ENCODE measurements at regions not wholly inside any gene's neighbourhood (a gene's known extent, or its start where the extent isn't known, plus 50 kb on each side); places are given as distances from the start of the nearest gene placed in this dataset.

DNA sequence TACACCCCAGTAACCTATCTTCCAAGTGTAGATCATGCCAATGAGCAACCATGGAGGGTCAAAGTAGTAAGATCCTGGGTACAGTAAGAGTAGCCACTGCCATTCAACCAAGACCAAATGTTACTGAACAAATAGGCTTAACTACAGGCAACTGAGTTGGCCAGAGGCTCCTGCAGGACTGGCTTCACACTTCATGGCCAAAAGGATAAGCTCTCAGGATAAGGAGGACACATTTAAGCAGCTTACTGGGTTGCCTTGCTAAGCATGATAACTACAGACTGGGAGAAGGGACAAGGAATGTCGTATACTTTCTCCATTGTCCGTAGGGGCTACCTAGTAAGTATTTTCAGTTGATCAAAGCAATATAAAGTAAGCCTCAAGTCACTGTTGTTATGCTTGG, 174.7 kb downstream of the INO80D start:
- no peak for DNase-seq (ENCODE audit: low read depth)
- TF ChIP-seq, protein P1, sequence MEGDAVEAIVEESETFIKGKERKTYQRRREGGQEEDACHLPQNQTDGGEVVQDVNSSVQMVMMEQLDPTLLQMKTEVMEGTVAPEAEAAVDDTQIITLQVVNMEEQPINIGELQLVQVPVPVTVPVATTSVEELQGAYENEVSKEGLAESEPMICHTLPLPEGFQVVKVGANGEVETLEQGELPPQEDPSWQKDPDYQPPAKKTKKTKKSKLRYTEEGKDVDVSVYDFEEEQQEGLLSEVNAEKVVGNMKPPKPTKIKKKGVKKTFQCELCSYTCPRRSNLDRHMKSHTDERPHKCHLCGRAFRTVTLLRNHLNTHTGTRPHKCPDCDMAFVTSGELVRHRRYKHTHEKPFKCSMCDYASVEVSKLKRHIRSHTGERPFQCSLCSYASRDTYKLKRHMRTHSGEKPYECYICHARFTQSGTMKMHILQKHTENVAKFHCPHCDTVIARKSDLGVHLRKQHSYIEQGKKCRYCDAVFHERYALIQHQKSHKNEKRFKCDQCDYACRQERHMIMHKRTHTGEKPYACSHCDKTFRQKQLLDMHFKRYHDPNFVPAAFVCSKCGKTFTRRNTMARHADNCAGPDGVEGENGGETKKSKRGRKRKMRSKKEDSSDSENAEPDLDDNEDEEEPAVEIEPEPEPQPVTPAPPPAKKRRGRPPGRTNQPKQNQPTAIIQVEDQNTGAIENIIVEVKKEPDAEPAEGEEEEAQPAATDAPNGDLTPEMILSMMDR (IDR thresholded peaks at IDR 0.05; ENCODE audit: control insufficient read depth, insufficient read depth, low read depth, low read length, missing control alignments), result no peak
- no peak overlapping the region for H3K4me3 ChIP-seq (ENCODE audit: control insufficient read depth, low read depth, low read length)

DNA sequence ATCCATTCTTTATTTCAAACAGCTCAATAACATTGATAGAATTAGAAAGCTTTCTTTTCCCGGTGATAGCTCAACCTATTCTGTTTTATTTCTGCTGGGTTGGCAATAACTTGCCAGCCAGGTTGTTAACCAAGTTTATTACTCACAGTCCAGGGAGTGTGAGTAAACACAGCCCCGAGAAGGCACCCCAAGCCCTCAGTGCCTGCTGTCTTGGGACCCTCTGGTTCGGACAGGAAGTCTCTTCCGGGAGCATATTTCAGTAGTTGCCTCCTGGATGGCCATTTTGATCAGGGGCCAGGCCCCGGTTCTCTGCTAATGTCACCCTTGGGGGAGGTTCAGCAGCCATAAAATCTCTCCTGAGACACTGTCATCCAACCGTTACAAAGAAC, 176.8 kb downstream of the INO80D start:
- TF ChIP-seq, protein P1 (IDR thresholded peaks at IDR 0.05; ENCODE audit: control insufficient read depth, insufficient read depth, low read depth, low read length, missing control alignments), result no peak
- H3K4me3 ChIP-seq (ENCODE audit: control insufficient read depth, low read depth, low read length), result no peak overlapping the region
- no peak for DNase-seq (ENCODE audit: low read depth)

DNA sequence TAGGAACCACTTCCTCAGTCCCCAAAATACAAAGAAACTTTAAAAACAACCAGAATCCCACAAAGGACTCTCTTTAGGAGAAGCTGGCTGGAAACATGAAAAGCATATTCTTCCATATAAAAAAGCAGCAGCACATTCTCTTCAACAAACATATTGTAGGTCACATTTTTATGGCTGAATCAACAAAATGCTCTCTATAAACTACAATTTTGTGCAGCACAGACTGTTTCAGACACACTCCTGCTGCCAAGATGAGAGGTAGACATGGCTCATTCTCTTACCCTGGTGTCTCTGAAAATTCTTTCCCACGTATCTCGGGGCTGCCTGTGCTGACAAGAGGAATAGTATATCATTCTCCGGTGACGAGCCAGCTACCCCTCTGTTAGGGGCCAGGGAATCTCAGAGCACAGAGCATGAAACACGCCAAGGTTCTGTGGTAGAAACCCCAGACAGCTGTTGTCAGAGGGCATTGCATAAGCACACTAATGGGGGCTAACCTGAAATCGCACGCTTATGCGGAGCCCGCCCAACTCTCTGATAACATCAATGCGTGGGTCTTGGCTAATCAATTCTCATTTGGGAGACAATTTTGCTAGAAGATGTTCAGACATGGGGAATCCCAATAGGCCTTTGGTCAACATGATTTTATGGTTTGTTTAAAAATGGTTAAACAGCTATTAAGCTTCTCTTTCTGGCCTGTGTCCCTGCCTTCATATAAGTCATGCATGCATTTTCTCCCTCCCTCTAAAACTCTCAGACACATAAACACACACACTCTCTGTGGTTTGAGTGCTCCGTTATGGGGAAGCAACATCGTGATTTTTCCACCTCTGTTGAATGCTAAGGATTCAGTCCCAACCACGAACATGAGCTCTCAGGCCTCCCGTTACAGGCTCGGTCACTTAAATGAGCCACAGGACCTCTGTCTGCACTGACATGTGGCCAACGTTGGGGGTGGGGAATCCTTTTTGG, 177.5 kb downstream of the INO80D start:
- no peak for DNase-seq (ENCODE audit: low read depth)
- TF ChIP-seq, protein P1 (IDR thresholded peaks at IDR 0.05; ENCODE audit: control insufficient read depth, insufficient read depth, low read depth, low read length, missing control alignments), result no peak
- H3K4me3 ChIP-seq (ENCODE audit: control insufficient read depth, low read depth, low read length), result no peak overlapping the region

DNA sequence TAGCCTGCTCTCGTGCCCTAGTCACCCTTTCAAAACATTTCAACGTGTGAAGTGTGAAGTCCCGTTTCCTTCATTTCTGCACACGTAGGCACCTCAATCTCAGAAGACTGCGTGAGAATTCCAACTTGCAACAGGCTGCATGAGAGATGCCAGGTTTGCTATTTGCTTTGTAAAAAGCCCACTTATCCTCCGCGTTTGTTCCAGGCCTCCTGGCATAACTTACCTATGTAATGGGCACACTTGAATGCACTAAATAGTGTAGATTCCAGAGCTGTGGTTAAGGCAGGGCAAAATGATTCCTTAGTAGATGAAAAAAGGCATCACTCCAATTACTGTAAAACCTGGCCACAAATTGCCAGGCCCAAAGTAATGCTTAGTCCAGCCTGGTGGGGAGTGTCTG, 179.6 kb downstream of the INO80D start:
- TF ChIP-seq, protein P1 (IDR thresholded peaks at IDR 0.05; ENCODE audit: control insufficient read depth, insufficient read depth, low read depth, low read length, missing control alignments), result no peak

DNA sequence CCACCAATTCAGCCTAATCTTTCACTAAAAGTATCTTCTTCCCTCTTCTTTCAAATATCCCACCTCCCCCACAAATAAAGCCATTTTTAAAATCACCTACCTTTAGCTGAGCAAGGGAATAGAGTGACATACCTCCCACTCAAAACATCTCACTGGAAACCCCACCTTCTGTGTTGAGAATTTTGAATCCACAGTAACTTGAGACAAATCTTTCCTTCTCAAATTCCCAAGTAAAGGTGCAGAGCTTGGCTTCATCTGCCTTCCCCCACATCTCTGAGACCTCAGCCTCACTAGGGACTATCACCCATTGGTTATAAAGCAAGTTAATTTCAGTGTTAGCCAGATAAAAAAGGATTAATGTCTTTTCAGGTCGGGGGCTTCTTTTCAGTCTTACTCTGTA, 180.4 kb downstream of the INO80D start:
- H3K4me3 ChIP-seq (ENCODE audit: control insufficient read depth, low read depth, low read length), result no peak overlapping the region
- DNase-seq (ENCODE audit: low read depth), result no peak
- TF ChIP-seq, protein P1 (IDR thresholded peaks at IDR 0.05; ENCODE audit: control insufficient read depth, insufficient read depth, low read depth, low read length, missing control alignments), result no peak

More for the DNA sequence above, 179.6 kb downstream of the INO80D start:
- no peak for DNase-seq (ENCODE audit: low read depth)
- H3K4me3 ChIP-seq (ENCODE audit: control insufficient read depth, low read depth, low read length), result no peak overlapping the region

DNA sequence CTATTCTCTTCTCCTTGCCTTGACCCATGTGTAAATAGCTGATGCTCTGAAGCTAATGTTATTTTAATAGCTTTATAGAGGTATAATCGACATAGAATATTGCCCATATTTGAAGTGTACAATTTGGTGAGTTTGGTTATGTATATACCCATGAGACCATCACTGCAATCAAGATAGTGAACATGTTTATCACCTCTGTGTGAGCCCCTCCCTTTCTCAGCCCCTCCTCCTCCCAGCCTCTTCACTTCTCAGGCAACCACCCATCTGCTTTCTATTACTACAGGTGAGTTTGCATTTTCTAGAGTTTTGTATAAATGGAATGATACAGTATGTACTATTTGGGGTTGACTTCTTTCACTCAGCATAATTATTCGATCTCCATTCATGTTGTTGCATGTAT, 181.1 kb downstream of the INO80D start:
- no peak for DNase-seq (ENCODE audit: low read depth)
- TF ChIP-seq, protein P1 (IDR thresholded peaks at IDR 0.05; ENCODE audit: control insufficient read depth, insufficient read depth, low read depth, low read length, missing control alignments), result no peak
- no peak overlapping the region for H3K4me3 ChIP-seq (ENCODE audit: control insufficient read depth, low read depth, low read length)

Data from AG09309 (cell line).